ENCODE measurements at regions not wholly inside any gene's neighbourhood (a gene's known extent, or its start where the extent isn't known, plus 50 kb on each side); places are given as distances from the start of the nearest gene placed in this dataset.

DNA sequence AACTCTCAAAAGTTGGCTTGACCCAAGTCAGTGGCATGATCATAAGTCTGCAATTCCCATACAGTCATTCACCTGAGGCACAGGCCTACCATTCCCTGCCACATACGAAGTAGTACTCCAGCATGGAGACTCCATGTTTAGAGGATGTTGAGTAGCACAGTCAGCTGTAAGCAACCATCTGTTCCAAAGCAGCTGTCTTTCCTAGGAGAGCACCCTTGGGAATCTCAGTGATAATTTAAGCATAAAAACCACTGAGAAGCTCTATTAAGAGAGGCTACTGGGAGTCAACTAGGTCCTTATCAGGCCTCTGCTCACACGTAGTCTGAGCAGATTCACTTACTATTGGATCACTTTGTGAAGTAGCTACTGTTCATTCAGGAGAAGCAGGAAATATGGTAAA, 61.6 kb upstream of the UNC5B start:
- TF ChIP-seq, protein P1, sequence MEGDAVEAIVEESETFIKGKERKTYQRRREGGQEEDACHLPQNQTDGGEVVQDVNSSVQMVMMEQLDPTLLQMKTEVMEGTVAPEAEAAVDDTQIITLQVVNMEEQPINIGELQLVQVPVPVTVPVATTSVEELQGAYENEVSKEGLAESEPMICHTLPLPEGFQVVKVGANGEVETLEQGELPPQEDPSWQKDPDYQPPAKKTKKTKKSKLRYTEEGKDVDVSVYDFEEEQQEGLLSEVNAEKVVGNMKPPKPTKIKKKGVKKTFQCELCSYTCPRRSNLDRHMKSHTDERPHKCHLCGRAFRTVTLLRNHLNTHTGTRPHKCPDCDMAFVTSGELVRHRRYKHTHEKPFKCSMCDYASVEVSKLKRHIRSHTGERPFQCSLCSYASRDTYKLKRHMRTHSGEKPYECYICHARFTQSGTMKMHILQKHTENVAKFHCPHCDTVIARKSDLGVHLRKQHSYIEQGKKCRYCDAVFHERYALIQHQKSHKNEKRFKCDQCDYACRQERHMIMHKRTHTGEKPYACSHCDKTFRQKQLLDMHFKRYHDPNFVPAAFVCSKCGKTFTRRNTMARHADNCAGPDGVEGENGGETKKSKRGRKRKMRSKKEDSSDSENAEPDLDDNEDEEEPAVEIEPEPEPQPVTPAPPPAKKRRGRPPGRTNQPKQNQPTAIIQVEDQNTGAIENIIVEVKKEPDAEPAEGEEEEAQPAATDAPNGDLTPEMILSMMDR (IDR thresholded peaks at IDR 0.05) = no peak
- no peak for TF ChIP-seq POLR2A (IDR thresholded peaks at IDR 0.05)
